GM23248 (cell line): ENCODE measurements at regions not wholly inside any gene's neighbourhood (a gene's known extent, or its start where the extent isn't known, plus 50 kb on each side); places are given as distances from the start of the nearest gene placed in this dataset.
"Not testable (repeated sequence)": the region's sequence is repeated elsewhere in the genome, so short reads cannot be mapped to it uniquely, and the experiment has no call there.

Experiments used
- DNase-seq: peaks from one replicate; pipeline ENCODE4 v3.0.0-alpha.2; 2015
- H2AFZ ChIP-seq: fragments of 200-600 bp; sonication (generic); 2 replicates; pipeline ENCODE4 v1.6.1; 2016; ENCODE audit warnings: antibody characterized with exemption
- H3F3A ChIP-seq: fragments of 200-600 bp; sonication (generic); 2 replicates; pipeline ENCODE4 v1.6.1; 2016; ENCODE audit warnings: mild to moderate bottlenecking, antibody characterized with exemption, mixed run types; ENCODE audit not compliant: insufficient read depth
- H3K27ac ChIP-seq: fragments of 200-600 bp; sonication (generic); 2 replicates; pipeline ENCODE4 v1.5.1; 2016; ENCODE audit warnings: mild to moderate bottlenecking
- H3K27me3 ChIP-seq: fragments of 200-600 bp; sonication (generic); replicated peaks from 2 replicates; pipeline ENCODE4 v1.6.1; 2016; ENCODE audit warnings: mild to moderate bottlenecking; ENCODE audit not compliant: insufficient read depth
- H3K36me3 ChIP-seq: fragments of 200-600 bp; sonication (generic); 2 replicates; pipeline ENCODE4 v1.6.1; 2016; ENCODE audit warnings: low read depth, mild to moderate bottlenecking
- H3K4me1 ChIP-seq: fragments of 200-600 bp; sonication (generic); 2 replicates; pipeline ENCODE4 v1.6.1; 2016; ENCODE audit warnings: mild to moderate bottlenecking; ENCODE audit not compliant: insufficient read depth
- H3K4me2 ChIP-seq: fragments of 200-600 bp; sonication (generic); one replicate; pipeline ENCODE4 v1.6.1; 2016; ENCODE audit warnings: mild to moderate bottlenecking; ENCODE audit not compliant: unreplicated experiment
- H3K4me3 ChIP-seq: fragments of 200-600 bp; sonication (generic); 2 replicates; pipeline ENCODE4 v1.5.1; 2016; ENCODE audit warnings: mild to moderate bottlenecking
- H3K79me2 ChIP-seq: fragments of 200-600 bp; sonication (generic); 2 replicates; pipeline ENCODE4 v1.6.1; 2016; ENCODE audit warnings: mild to moderate bottlenecking; ENCODE audit not compliant: insufficient read depth
- H3K9ac ChIP-seq: fragments of 200-600 bp; sonication (generic); 2 replicates; pipeline ENCODE4 v1.6.1; 2016; ENCODE audit warnings: mild to moderate bottlenecking
- H3K9me2 ChIP-seq: fragments of 200-600 bp; sonication (generic); 2 replicates; pipeline ENCODE4 v1.6.1; 2016; ENCODE audit warnings: mixed run types, mild to moderate bottlenecking, moderate library complexity; ENCODE audit not compliant: insufficient read depth
- H3K9me3 ChIP-seq: fragments of 200-600 bp; sonication (generic); one replicate; pipeline ENCODE4 v1.6.1; 2017; ENCODE audit warnings: low read depth
- H4K20me1 ChIP-seq: fragments of 200-600 bp; sonication (generic); 2 replicates; pipeline ENCODE4 v1.6.0; 2016; ENCODE audit not compliant: insufficient read depth
- EZH2 ChIP-seq: fragments of 200-600 bp; sonication (generic); IDR thresholded peaks from 2 replicates; pipeline ENCODE4 v1.6.1; 2018; ENCODE audit warnings: antibody characterized with exemption, mild to moderate bottlenecking; ENCODE audit not compliant: insufficient read depth, poor library complexity, severe bottlenecking
- EZH2phosphoT487 ChIP-seq: fragments of 200-600 bp; sonication (generic); IDR thresholded peaks from 2 replicates; pipeline ENCODE4 v1.6.1; 2018; ENCODE audit warnings: antibody characterized with exemption, moderate library complexity, mild to moderate bottlenecking, low read depth; ENCODE audit not compliant: insufficient read depth
- WGBS, 2 experiments: methylation state at CpG; one replicate each; pipeline ENCODE4 v1.1.6; 2015 to 2017; ENCODE audit warnings: low lambda C conversion rate in 2 of 2, low coverage in 1 of 2; ENCODE audit errors: missing lambda C conversion rate in 2 of 2; 5-methylcytosine and 5-hydroxymethylcytosine counted together
- in situ Hi-C: fragments of 300-500 bp; cut with MboI; formaldehyde crosslinking; loops from 2 replicates; pipeline ENCODE4 v1.15.0; 2020

DNA sequence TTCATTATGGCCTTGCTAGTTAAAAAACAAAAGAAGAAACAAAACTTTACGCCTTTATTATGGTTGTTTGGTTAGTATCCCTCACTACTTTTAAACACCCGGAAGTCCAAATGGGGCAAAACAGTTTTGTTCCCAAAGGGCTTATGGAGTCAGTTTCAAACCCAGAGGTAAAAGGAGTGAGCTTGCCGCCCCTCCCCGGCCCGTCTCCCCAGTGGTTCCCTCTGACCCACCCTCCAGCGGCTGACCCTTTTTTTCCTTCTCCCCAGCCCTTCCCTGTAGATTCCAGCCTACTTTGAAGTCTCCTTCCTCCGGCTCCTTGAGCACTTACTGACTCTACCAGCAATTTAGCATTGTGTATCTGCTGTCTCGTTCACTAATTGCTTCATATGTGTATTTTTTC lies 209.2 kb downstream of the ICOS start:
- no peaks in the 10 kb centered on the region for H3K9me3 ChIP-seq
- TF ChIP-seq EZH2phosphoT487 (no peak), EZH2 (no peak)
- peak overlapping the region; percentile 89 for H3K4me2 ChIP-seq
- no peaks in the 10 kb centered on the region for H3K36me3 ChIP-seq
- H4K20me1 ChIP-seq: no peaks in the 10 kb centered on the region
- in situ Hi-C loops: no loop called here
- WGBS, 2 experiments: 1 to 3% methylated on average over 5 to 8 of the region's 8 CpGs
- no peaks in the 10 kb centered on the region for H3K79me2 ChIP-seq
- peaks cover 21% of the 10 kb centered on the region; the same call in 1 of the 2 replicates for H3K27me3 ChIP-seq
- peak overlapping the region; percentile 92 for H2AFZ ChIP-seq
- peak overlapping the region; percentile 14; the same call in 1 of the 2 replicates for H3K9ac ChIP-seq
- H3K9me2 ChIP-seq: no peaks in the 10 kb centered on the region
- no peak overlapping the region for H3K27ac ChIP-seq
- H3K4me3 ChIP-seq: peak overlapping the region; percentile 74
- H3F3A ChIP-seq: no peaks in the 10 kb centered on the region
- peak; percentile 11 for DNase-seq
- no peaks in the 10 kb centered on the region for H3K4me1 ChIP-seq

DNA sequence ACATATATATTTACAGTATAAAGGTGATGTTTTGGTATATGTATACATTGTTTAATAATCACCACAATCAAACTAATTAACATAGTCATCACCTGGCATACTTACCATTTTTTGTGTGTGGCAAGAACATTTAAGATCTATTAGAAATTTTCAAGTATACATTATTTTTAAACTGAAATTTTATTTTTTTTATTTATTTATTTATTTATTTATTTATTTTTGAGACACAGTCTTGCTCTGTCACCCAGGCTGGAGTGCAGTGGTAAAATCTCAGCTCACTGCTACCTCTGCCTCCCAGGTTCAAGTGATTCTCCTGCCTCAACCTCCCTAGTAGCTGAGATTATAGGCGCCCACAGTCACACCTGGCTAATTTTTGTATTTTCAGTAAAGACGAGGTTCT lies 210.5 kb downstream of the ICOS start:
- H3K36me3 ChIP-seq, H3K9me2 ChIP-seq, H3F3A ChIP-seq, in situ Hi-C loops, H3K9me3 ChIP-seq, H3K27ac ChIP-seq, H3K4me1 ChIP-seq, H2AFZ ChIP-seq, H3K4me3 ChIP-seq, H3K9ac ChIP-seq, H3K4me2 ChIP-seq, H4K20me1 ChIP-seq, DNase-seq, H3K79me2 ChIP-seq: not testable (repeated sequence)
- WGBS, 2 experiments: 83 to 91% methylated on average over 2 of the region's 2 CpGs
- H3K27me3 ChIP-seq: peaks cover 15% of the 10 kb centered on the region; the same call in 1 of the 2 replicates

DNA sequence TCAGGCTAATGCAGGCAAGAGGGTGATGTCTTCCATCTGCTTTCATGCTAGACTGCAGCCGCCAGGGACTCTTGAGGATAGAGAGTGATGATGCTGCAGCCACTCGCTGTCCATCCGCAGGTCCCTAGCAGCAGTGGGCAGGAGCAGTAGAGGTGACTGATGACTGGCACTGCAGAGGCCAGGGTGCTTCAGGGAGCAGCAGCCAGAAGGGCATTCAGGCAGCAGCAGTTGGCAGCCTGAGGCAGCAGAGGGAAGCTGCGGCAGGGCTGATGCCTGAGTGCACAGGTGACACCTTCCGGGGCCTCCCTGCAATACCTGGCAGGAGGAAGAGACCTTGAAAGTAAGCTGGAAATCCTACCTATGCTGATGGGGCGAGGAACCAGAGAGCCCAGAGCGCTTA lies 214.2 kb downstream of the ICOS start:
- Histone ChIP-seq H3K9me2 (no peaks in the 10 kb centered on the region), H3K4me3 (no peak overlapping the region), H3K27me3 (peaks cover 10% of the 10 kb centered on the region; the same call in 1 of the 2 replicates), H3K9me3 (no peaks in the 10 kb centered on the region), H3F3A (no peaks in the 10 kb centered on the region), H3K4me2 (no peak overlapping the region), H3K27ac (no peak overlapping the region), H2AFZ (no peak overlapping the region), H3K79me2 (no peaks in the 10 kb centered on the region), H3K4me1 (no peaks in the 10 kb centered on the region), H4K20me1 (no peaks in the 10 kb centered on the region), H3K9ac (no peak overlapping the region), H3K36me3 (no peaks in the 10 kb centered on the region)
- DNase-seq: no peak
- TF ChIP-seq EZH2phosphoT487: no peak
- TF ChIP-seq EZH2: no peak
- in situ Hi-C loops: no loop called here
- WGBS, 2 experiments: 79 to 84% methylated on average over 7 of the region's 7 CpGs

DNA sequence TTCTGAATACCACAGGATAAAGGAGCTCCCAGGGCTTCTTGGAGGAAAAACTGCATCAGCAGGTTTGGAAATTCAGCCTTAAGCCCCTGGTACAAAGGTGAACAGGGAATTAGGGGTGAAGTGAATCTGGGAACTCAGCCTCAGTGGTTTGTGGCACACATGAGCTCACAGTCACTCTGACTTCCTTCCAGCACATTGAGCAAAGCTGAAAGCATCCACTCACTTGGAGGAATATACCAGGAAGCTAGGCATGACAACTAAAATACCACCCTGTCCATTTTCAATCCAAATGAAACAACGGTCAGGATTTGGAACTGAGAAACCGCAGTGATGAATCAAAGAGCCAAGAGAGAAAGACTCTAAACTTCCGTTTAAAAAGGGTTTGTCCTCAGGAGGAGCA lies 216.1 kb downstream of the ICOS start:
- TF ChIP-seq EZH2phosphoT487 (no peak), EZH2 (no peak)
- in situ Hi-C loops: no loop called here
- Histone ChIP-seq H3K27me3 (0 out of 2 replicates have a peak, but pooled peaks cover 5% of the 10 kb centered on the region), H4K20me1 (no peaks in the 10 kb centered on the region), H3K9ac (no peak overlapping the region), H3K4me2 (no peak overlapping the region), H3K4me3 (no peak overlapping the region), H3K27ac (no peak overlapping the region), H2AFZ (no peak overlapping the region), H3K4me1 (no peaks in the 10 kb centered on the region), H3K9me3 (no peaks in the 10 kb centered on the region), H3K36me3 (no peaks in the 10 kb centered on the region), H3K9me2 (no peaks in the 10 kb centered on the region), H3F3A (no peaks in the 10 kb centered on the region), H3K79me2 (no peaks in the 10 kb centered on the region)
- DNase-seq: peak; percentile 32
- 2 to 3% methylated on average over 3 of the region's 3 CpGs for WGBS, 2 experiments

DNA sequence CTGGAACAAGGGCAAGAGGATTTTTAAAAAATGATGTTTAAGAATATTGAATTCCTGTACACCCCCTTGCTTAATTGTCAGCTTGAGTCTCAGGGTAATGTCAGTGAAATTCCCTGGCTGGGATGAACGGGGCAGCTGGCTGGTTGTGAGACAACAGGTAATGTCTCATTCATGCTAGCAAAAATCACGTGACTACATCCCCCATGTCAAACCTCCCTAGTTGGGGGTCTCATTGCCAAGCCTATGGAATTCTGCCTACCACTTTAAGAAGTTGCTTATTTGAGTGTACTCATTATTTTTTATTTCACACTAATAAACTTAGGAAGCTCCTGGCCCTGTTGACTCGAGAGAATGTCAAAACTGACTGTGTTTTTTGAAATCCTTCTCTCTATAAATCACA lies 218.3 kb downstream of the ICOS start:
- H3K4me3 ChIP-seq: no peak overlapping the region
- no peak overlapping the region for H3K4me2 ChIP-seq
- no peaks in the 10 kb centered on the region for H3K36me3 ChIP-seq
- H4K20me1 ChIP-seq: no peaks in the 10 kb centered on the region
- in situ Hi-C loops: no loop called here
- H3K4me1 ChIP-seq: no peaks in the 10 kb centered on the region
- H3K9ac ChIP-seq: no peak overlapping the region
- H3K9me2 ChIP-seq: no peaks in the 10 kb centered on the region
- WGBS, 2 experiments: 29 to 35% methylated on average over 3 of the region's 3 CpGs
- no peaks in the 10 kb centered on the region for H3K27me3 ChIP-seq
- no peaks in the 10 kb centered on the region for H3K9me3 ChIP-seq
- no peaks in the 10 kb centered on the region for H3F3A ChIP-seq
- DNase-seq: no peak
- no peak for TF ChIP-seq EZH2
- no peak for TF ChIP-seq EZH2phosphoT487
- no peaks in the 10 kb centered on the region for H3K79me2 ChIP-seq
- H2AFZ ChIP-seq: no peak overlapping the region
- H3K27ac ChIP-seq: no peak overlapping the region
